H9 (cell line): ENCODE measurements at regions not wholly inside any gene's neighbourhood (a gene's known extent, or its start where the extent isn't known, plus 50 kb on each side); places are given as distances from the start of the nearest gene placed in this dataset.

ENCODE experiments used
- DNase-seq: peaks from one replicate; pipeline ENCODE4 v3.0.0-alpha.2; 2017
- H2AFZ ChIP-seq: one replicate; pipeline ENCODE4 v1.6.1; 2013; ENCODE audit warnings: mild to moderate bottlenecking, low read length, control low read depth, moderate library complexity
- H2AK5ac ChIP-seq: 2 replicates; pipeline ENCODE4 v1.6.1; 2013; ENCODE audit warnings: low read length, control low read depth, mixed read lengths; ENCODE audit not compliant: insufficient read length
- H2BK120ac ChIP-seq: one replicate; pipeline ENCODE4 v1.6.1; 2013; ENCODE audit warnings: low read depth, mild to moderate bottlenecking, low read length, control low read depth, inconsistent platforms; ENCODE audit not compliant: poor library complexity, severe bottlenecking
- H2BK12ac ChIP-seq: 2 replicates; pipeline ENCODE4 v1.6.1; 2013; ENCODE audit warnings: low read length, control low read depth, mixed read lengths, low read depth; ENCODE audit not compliant: insufficient read length
- H2BK15ac ChIP-seq: 2 replicates; pipeline ENCODE4 v1.6.1; 2013; ENCODE audit warnings: low read depth, low read length, control low read depth
- H2BK20ac ChIP-seq: one replicate; pipeline ENCODE4 v1.6.1; 2013; ENCODE audit warnings: low read depth, mild to moderate bottlenecking, low read length, control low read depth, inconsistent platforms; ENCODE audit not compliant: poor library complexity, severe bottlenecking
- H2BK5ac ChIP-seq: 2 replicates; pipeline ENCODE4 v1.6.1; 2013; ENCODE audit warnings: low read length, control low read depth, mixed read lengths; ENCODE audit not compliant: insufficient read length
- H3K14ac ChIP-seq: 2 replicates; pipeline ENCODE4 v1.6.1; 2013; ENCODE audit warnings: low read length, control low read depth; ENCODE audit not compliant: insufficient read depth
- H3K18ac ChIP-seq: 2 replicates; pipeline ENCODE4 v1.6.1; 2013; ENCODE audit warnings: low read depth, mild to moderate bottlenecking, mixed read lengths, low read length, control low read depth; ENCODE audit not compliant: insufficient read length
- H3K23ac ChIP-seq: 2 replicates; pipeline ENCODE4 v1.6.1; 2013; ENCODE audit warnings: low read length, control low read depth, mixed read lengths, low read depth; ENCODE audit not compliant: insufficient read length
- H3K23me2 ChIP-seq: 2 replicates; pipeline ENCODE4 v1.6.1; 2013; ENCODE audit warnings: low read depth, mild to moderate bottlenecking, mixed read lengths, low read length, control low read depth; ENCODE audit not compliant: insufficient read length, poor library complexity, severe bottlenecking
- H3K27ac ChIP-seq: 2 replicates; pipeline ENCODE4 v1.5.1; 2013; ENCODE audit warnings: low read length, control low read depth, mixed read lengths, low read depth; ENCODE audit not compliant: insufficient read length
- H3K27me3 ChIP-seq: 2 replicates; pipeline ENCODE4 v1.6.1; 2013; ENCODE audit warnings: low read length, control low read depth, inconsistent platforms; ENCODE audit not compliant: insufficient read depth
- H3K4ac ChIP-seq: 2 replicates; pipeline ENCODE4 v1.6.1; 2013; ENCODE audit warnings: low read depth, mild to moderate bottlenecking, control low read depth, inconsistent platforms, low read length, moderate library complexity
- H3K4me1 ChIP-seq: 2 replicates; pipeline ENCODE4 v1.6.1; 2013; ENCODE audit warnings: low read length, control low read depth, inconsistent platforms; ENCODE audit not compliant: insufficient read depth
- H3K4me2 ChIP-seq: 2 replicates; pipeline ENCODE4 v1.6.1; 2013; ENCODE audit warnings: low read length, control low read depth, mixed read lengths; ENCODE audit not compliant: insufficient read length, insufficient read depth
- H3K56ac ChIP-seq: 2 replicates; pipeline ENCODE4 v1.6.1; 2013; ENCODE audit warnings: low read depth, mild to moderate bottlenecking, mixed read lengths, low read length, control low read depth; ENCODE audit not compliant: insufficient read length
- H3K79me1 ChIP-seq: 2 replicates; pipeline ENCODE4 v1.6.1; 2013; ENCODE audit warnings: low read depth, mild to moderate bottlenecking, moderate library complexity, low read length, control low read depth, inconsistent platforms; ENCODE audit not compliant: insufficient read depth, poor library complexity, severe bottlenecking
- H3K79me2 ChIP-seq: 2 replicates; pipeline ENCODE4 v1.6.1; 2013; ENCODE audit warnings: low read length, control low read depth, inconsistent platforms; ENCODE audit not compliant: insufficient read depth
- H3K9ac ChIP-seq: 2 replicates; pipeline ENCODE4 v1.6.1; 2013; ENCODE audit warnings: low read length, control low read depth, mixed read lengths; ENCODE audit not compliant: insufficient read length; ENCODE audit errors: extremely low read depth
- H3K9me3 ChIP-seq: one replicate; pipeline ENCODE4 v1.6.1; 2013; ENCODE audit warnings: low read depth, low read length, inconsistent platforms; ENCODE audit not compliant: control insufficient read depth
- H3T11ph ChIP-seq: one replicate; pipeline ENCODE4 v1.6.1; 2013; ENCODE audit warnings: mild to moderate bottlenecking, low read length, control low read depth, inconsistent platforms
- H4K20me1 ChIP-seq: one replicate; pipeline ENCODE4 v1.6.1; 2013; ENCODE audit not compliant: control insufficient read depth, insufficient read length, insufficient read depth
- H4K5ac ChIP-seq: 2 replicates; pipeline ENCODE4 v1.6.1; 2013; ENCODE audit warnings: low read depth, mild to moderate bottlenecking, mixed read lengths, low read length, control low read depth; ENCODE audit not compliant: insufficient read length
- H4K8ac ChIP-seq: replicated peaks from 2 replicates; pipeline ENCODE4 v1.6.1; 2013; ENCODE audit warnings: low read length, control low read depth, mixed read lengths, low read depth; ENCODE audit not compliant: insufficient read length
- H4K91ac ChIP-seq: 2 replicates; pipeline ENCODE4 v1.6.1; 2013; ENCODE audit warnings: low read depth, mild to moderate bottlenecking, moderate library complexity, mixed read lengths, low read length, control low read depth; ENCODE audit not compliant: insufficient read length
- H3K27ac Mint-ChIP-seq, 3 experiments: 2 replicates in 2 of 3; 3 replicates in 1 of 3; pipeline ENCODE4 v1.8.0; 2020 to 2021; ENCODE audit warnings: mixed read lengths in 3 of 3, mild to moderate bottlenecking in 1 of 3, moderate library complexity in 1 of 3
- H3K27me3 Mint-ChIP-seq: 2 replicates; pipeline ENCODE4 v1.8.0; 2021; ENCODE audit warnings: low read depth, mild to moderate bottlenecking, moderate library complexity, mixed read lengths
- H3K36me3 Mint-ChIP-seq, 3 experiments: 2 replicates in 2 of 3; 3 replicates in 1 of 3; pipeline ENCODE4 v1.8.0; 2020 to 2021; ENCODE audit warnings: low read depth in 3 of 3, mixed read lengths in 3 of 3; ENCODE audit not compliant: insufficient read depth in 1 of 3
- H3K4me1 Mint-ChIP-seq, 2 experiments: 2 replicates each; pipeline ENCODE4 v1.8.0; 2020; ENCODE audit warnings: mixed read lengths in 2 of 2
- H3K4me3 Mint-ChIP-seq, 2 experiments: 2 replicates in 1 of 2; 3 replicates in 1 of 2; pipeline ENCODE4 v1.8.0; 2020 to 2021; ENCODE audit warnings: mild to moderate bottlenecking in 2 of 2, mixed read lengths in 2 of 2, moderate library complexity in 1 of 2
- H3K9me3 Mint-ChIP-seq, 2 experiments: 2 replicates in 1 of 2; 3 replicates in 1 of 2; pipeline ENCODE4 v1.8.0; 2020; ENCODE audit warnings: mild to moderate bottlenecking in 2 of 2, mixed read lengths in 2 of 2, moderate library complexity in 1 of 2
- CTCF ChIP-seq: fragments of 200-600 bp; sonication (generic); conservative IDR thresholded peaks from 3 replicates; pipeline ENCODE4 v1.8.0; 2021; ENCODE audit warnings: antibody characterized with exemption, mild to moderate bottlenecking
- WGBS: extraction: QIAGEN DNeasy Blood & Tissue Kit; methylation state at CpG from one replicate; pipeline ENCODE4 v1.1.7; 2013; ENCODE audit warnings: missing lambda C conversion rate, low lambda C conversion rate, mixed read lengths; ENCODE audit not compliant: insufficient read length; ENCODE audit errors: extremely low coverage; 5-methylcytosine and 5-hydroxymethylcytosine counted together

DNA sequence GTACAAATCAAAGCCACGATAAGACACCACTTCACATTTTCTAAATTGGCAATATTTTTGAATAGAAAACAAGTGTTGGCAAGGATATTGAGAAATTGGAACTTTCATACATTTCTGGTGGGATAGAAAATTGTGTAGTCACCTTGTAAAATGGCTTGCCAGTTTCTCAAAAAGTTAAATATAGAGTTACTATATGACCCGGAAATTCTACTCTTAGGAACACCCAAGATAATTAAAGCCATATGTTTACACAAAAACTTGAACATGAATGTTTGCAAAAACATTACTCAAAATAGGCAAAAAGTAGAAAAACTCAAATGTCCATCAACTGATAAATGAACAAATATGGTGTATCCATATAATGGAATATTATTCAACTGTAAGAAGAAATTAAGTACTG lies 552.5 kb downstream of the TBC1D4 start:
- Histone ChIP-seq H2BK15ac (no peak overlapping the region), H4K5ac (no peak overlapping the region), H3K56ac (no peak overlapping the region), H3K4ac (no peak overlapping the region), H2BK12ac (no peak overlapping the region), H2BK120ac (no peak overlapping the region), H3T11ph (no peak overlapping the region), H2AK5ac (no peak overlapping the region), H3K14ac (no peak overlapping the region), H3K9ac (no peak overlapping the region), H3K79me1 (no peaks in the 10 kb centered on the region), H4K20me1 (no peaks in the 10 kb centered on the region), H3K4me1 (no peaks in the 10 kb centered on the region), H2BK5ac (no peak overlapping the region), H3K79me2 (no peaks in the 10 kb centered on the region), H3K18ac (no peak overlapping the region), H3K4me2 (no peak overlapping the region), H2AFZ (no peak overlapping the region), H3K27ac (no peak overlapping the region), H3K23ac (no peak overlapping the region), H3K27me3 (no peaks in the 10 kb centered on the region), H3K23me2 (no peaks in the 10 kb centered on the region), H2BK20ac (no peak overlapping the region), H3K9me3 (no peaks in the 10 kb centered on the region), H4K91ac (no peak overlapping the region), H4K8ac (no peak overlapping the region)
- H3K9me3 Mint-ChIP-seq: peaks cover 0 to 4% of the 10 kb centered on the region in 2 experiments; a peak in 1 of 5 replicates
- H3K4me1 Mint-ChIP-seq: no peaks in the 10 kb centered on the region
- DNase-seq: no peak
- no peak for TF ChIP-seq CTCF
- no peaks in the 10 kb centered on the region for H3K27me3 Mint-ChIP-seq
- no peaks in the 10 kb centered on the region for H3K36me3 Mint-ChIP-seq
- no peak overlapping the region for H3K27ac Mint-ChIP-seq
- WGBS: no CpG with 5 or more reads among the region's 2 CpGs
- no peak overlapping the region for H3K4me3 Mint-ChIP-seq
